ENCODE measurements at regions not wholly inside any gene's neighbourhood (a gene's known extent, or its start where the extent isn't known, plus 50 kb on each side); places are given as distances from the start of the nearest gene placed in this dataset.

DNA sequence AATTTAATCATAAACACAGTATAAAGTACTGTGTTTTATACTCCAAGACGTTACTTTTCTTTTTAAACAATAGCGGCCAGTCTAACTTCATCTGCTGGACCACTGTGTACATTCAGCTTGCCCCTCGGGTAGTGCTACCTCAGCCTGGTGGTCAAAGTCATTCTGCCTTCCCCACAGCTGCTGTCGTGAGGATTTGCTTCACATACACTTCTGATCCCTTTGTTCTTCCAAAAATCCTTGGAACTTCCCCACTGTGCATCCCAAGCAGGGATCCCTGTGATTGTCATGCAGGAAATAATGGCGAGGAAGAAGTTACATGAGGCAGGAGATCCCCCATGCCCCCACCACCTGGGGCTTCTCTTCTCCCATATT, 234.9 kb upstream of the STARD13 start:
- ATAC-seq, result peak in 2 of 8 donors; percentile 8 to 11
- Histone ChIP-seq H3K4me1 (peaks cover 0 to 10% (median 0%) of the 10 kb centered on the region in 9 donors), H3K9me3 (no peaks in the 10 kb centered on the region), H3K27ac (peak overlapping the region in 3 of 10 donors; percentile 0 to 25 (median 19)), H3K4me3 (no peak overlapping the region), H3K27me3 (no peaks in the 10 kb centered on the region), H3K36me3 (no peaks in the 10 kb centered on the region)
- TF ChIP-seq, protein P1, sequence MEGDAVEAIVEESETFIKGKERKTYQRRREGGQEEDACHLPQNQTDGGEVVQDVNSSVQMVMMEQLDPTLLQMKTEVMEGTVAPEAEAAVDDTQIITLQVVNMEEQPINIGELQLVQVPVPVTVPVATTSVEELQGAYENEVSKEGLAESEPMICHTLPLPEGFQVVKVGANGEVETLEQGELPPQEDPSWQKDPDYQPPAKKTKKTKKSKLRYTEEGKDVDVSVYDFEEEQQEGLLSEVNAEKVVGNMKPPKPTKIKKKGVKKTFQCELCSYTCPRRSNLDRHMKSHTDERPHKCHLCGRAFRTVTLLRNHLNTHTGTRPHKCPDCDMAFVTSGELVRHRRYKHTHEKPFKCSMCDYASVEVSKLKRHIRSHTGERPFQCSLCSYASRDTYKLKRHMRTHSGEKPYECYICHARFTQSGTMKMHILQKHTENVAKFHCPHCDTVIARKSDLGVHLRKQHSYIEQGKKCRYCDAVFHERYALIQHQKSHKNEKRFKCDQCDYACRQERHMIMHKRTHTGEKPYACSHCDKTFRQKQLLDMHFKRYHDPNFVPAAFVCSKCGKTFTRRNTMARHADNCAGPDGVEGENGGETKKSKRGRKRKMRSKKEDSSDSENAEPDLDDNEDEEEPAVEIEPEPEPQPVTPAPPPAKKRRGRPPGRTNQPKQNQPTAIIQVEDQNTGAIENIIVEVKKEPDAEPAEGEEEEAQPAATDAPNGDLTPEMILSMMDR (IDR thresholded peaks at IDR 0.05), result no peak
- intact Hi-C loops (cut with DNase I), result no loop called here
- WGBS, 2 donors, result 90 to 92% methylated on average over 5 of the region's 5 CpGs
- no peak for DNase-seq

GRCh38 chr13:33524086-33524485, 238.5 kb upstream of the STARD13 start:
- H3K27me3 ChIP-seq, result no peaks in the 10 kb centered on the region
- peaks cover 0 to 17% (median 0%) of the 10 kb centered on the region in 9 donors for H3K4me1 ChIP-seq
- no peak for ATAC-seq
- intact Hi-C loops (cut with DNase I), result no loop called here
- 56 to 66% methylated on average over 1 of the region's 1 CpG for WGBS, 2 donors
- no peak overlapping the region for H3K27ac ChIP-seq
- H3K9me3 ChIP-seq, result no peaks in the 10 kb centered on the region
- H3K36me3 ChIP-seq, result no peaks in the 10 kb centered on the region
- DNase-seq, result no peak
- TF ChIP-seq, protein P1 (IDR thresholded peaks at IDR 0.05), result no peak
- H3K4me3 ChIP-seq, result no peak overlapping the region

DNA sequence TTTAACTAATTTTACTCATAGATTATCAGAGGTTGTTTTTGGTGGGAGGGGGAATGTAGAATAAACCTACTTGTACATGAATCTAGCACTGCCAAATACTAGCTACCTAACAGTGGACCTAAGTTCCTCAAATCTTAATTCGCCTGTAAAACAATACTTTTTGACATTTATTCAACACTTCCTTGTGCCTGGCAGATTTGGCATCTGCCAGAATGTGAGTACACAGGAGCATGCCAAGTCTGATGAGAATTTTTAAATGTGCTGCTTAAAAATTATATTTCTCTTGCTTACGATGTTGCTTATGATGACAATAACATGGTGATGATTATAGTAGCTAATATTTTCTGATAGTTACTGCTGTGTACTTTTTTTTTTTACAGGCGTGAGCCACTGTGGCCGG, 240.2 kb upstream of the STARD13 start:
- DNase-seq (no peak), ATAC-seq (no peak)
- Histone ChIP-seq H3K4me1 (peaks cover 0 to 17% (median 0%) of the 10 kb centered on the region in 9 donors), H3K36me3 (no peaks in the 10 kb centered on the region), H3K4me3 (no peak overlapping the region), H3K27ac (no peak overlapping the region), H3K9me3 (no peaks in the 10 kb centered on the region), H3K27me3 (no peaks in the 10 kb centered on the region)
- 61 to 78% methylated on average over 4 of the region's 4 CpGs for WGBS, 2 donors
- TF ChIP-seq, protein P1 (IDR thresholded peaks at IDR 0.05), result no peak
- intact Hi-C loops (cut with DNase I), result no loop called here

- no peak overlapping the region for H3K4me3 ChIP-seq
- DNase-seq (no peak), ATAC-seq (no peak)
- intact Hi-C loops (cut with DNase I), result no loop called here
- no peaks in the 10 kb centered on the region for H3K27me3 ChIP-seq
- TF ChIP-seq, protein P1 (IDR thresholded peaks at IDR 0.05), result no peak
- no peaks in the 10 kb centered on the region for H3K36me3 ChIP-seq
- H3K27ac ChIP-seq, result no peak overlapping the region
- peaks cover 0 to 17% (median 0%) of the 10 kb centered on the region in 9 donors for H3K4me1 ChIP-seq
- H3K9me3 ChIP-seq, result no peaks in the 10 kb centered on the region
- WGBS, 2 donors, result 89 to 94% methylated on average over 3 of the region's 3 CpGs
Observed at GRCh38 chr13:33526718-33527117, 241.2 kb upstream of the STARD13 start.
